HUDEP-2 (cell line): ENCODE measurements at regions not wholly inside any gene's neighbourhood (a gene's known extent, or its start where the extent isn't known, plus 50 kb on each side); places are given as distances from the start of the nearest gene placed in this dataset.

ENCODE experiments used
- DNase-seq, 76 experiments: peaks; one replicate each; lab custom pipeline; 2025; ENCODE audit not compliant: unreplicated experiment in 76 of 76; lab: John Stamatoyannopoulos, UW

- DNase-seq: no peak
Measured at GRCh38 chr13:111908361-111908760, 158.6 kb upstream of the SOX1 start.

- no peak for DNase-seq
Measured at GRCh38 chr13:111908981-111909380, 158.0 kb upstream of the SOX1 start.

- DNase-seq: no peak
Measured at GRCh38 chr13:111909501-111909900, 157.4 kb upstream of the SOX1 start.

GRCh38 chr13:111909971-111910671, 156.8 kb upstream of the SOX1 start:
- DNase-seq: no peak

- no peak for DNase-seq
Measured at GRCh38 chr13:111911121-111911720, 155.7 kb upstream of the SOX1 start.

GRCh38 chr13:111911754-111912452, 155.0 kb upstream of the SOX1 start:
- no peak for DNase-seq

GRCh38 chr13:111912453-111912866, 154.5 kb upstream of the SOX1 start:
- DNase-seq: no peak

- DNase-seq: no peak
Measured at GRCh38 chr13:111912991-111913760, 153.8 kb upstream of the SOX1 start.

GRCh38 chr13:111913761-111914140, 153.2 kb upstream of the SOX1 start:
- DNase-seq: no peak

- DNase-seq: no peak
Measured at GRCh38 chr13:111914241-111915103, 152.5 kb upstream of the SOX1 start.

- DNase-seq: no peak
Measured at GRCh38 chr13:111915104-111915551, 151.8 kb upstream of the SOX1 start.

GRCh38 chr13:111916201-111916600, 150.7 kb upstream of the SOX1 start:
- DNase-seq: no peak

GRCh38 chr13:111917086-111917485, 149.9 kb upstream of the SOX1 start:
- no peak for DNase-seq

GRCh38 chr13:111917901-111918300, 149.0 kb upstream of the SOX1 start:
- DNase-seq: no peak

GRCh38 chr13:111919286-111919685, 147.7 kb upstream of the SOX1 start:
- no peak for DNase-seq

- no peak for DNase-seq
Measured at GRCh38 chr13:111919849-111920248, 147.1 kb upstream of the SOX1 start.

GRCh38 chr13:111920306-111920931, 146.5 kb upstream of the SOX1 start:
- DNase-seq: no peak

- DNase-seq: no peak
Measured at GRCh38 chr13:111920932-111921705, 145.8 kb upstream of the SOX1 start.

- no peak for DNase-seq
Measured at GRCh38 chr13:111922086-111922485, 144.9 kb upstream of the SOX1 start.
